ENCODE measurements at regions not wholly inside any gene's neighbourhood (a gene's known extent, or its start where the extent isn't known, plus 50 kb on each side); places are given as distances from the start of the nearest gene placed in this dataset.

DNA sequence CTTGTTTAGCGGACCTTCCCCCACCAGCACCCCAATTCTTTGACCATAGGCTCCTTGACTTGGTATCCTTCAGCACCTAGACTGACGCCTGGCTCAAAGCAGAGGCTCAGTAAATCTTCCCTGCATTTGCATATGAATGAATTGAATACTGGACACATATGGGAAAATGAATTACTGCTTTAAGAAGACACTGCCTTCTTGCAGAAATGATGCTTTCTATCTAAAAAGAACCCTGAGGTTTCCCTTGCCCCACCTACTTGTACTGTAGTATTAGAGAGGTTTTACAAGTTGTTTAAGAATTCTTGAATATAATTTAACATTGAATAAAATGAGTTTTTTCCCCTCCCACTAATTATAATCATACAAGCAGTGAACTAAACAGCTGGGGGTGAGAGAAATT, 190.7 kb downstream of the SAMD5 start:
- Histone ChIP-seq H3K27ac (no peak overlapping the region), H3K9me3 (no peaks in the 10 kb centered on the region), H3K27me3 (no peaks in the 10 kb centered on the region), H3K4me3 (no peak overlapping the region), H3K4me1 (no peaks in the 10 kb centered on the region), H3K36me3 (no peaks in the 10 kb centered on the region)
- TF ChIP-seq, protein P1, sequence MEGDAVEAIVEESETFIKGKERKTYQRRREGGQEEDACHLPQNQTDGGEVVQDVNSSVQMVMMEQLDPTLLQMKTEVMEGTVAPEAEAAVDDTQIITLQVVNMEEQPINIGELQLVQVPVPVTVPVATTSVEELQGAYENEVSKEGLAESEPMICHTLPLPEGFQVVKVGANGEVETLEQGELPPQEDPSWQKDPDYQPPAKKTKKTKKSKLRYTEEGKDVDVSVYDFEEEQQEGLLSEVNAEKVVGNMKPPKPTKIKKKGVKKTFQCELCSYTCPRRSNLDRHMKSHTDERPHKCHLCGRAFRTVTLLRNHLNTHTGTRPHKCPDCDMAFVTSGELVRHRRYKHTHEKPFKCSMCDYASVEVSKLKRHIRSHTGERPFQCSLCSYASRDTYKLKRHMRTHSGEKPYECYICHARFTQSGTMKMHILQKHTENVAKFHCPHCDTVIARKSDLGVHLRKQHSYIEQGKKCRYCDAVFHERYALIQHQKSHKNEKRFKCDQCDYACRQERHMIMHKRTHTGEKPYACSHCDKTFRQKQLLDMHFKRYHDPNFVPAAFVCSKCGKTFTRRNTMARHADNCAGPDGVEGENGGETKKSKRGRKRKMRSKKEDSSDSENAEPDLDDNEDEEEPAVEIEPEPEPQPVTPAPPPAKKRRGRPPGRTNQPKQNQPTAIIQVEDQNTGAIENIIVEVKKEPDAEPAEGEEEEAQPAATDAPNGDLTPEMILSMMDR (IDR thresholded peaks at IDR 0.05): no peak
- no peak for DNase-seq (ENCODE audit: low spot score in 2 of 2)
- intact Hi-C loops (cut with DNase I): no loop called here

DNA sequence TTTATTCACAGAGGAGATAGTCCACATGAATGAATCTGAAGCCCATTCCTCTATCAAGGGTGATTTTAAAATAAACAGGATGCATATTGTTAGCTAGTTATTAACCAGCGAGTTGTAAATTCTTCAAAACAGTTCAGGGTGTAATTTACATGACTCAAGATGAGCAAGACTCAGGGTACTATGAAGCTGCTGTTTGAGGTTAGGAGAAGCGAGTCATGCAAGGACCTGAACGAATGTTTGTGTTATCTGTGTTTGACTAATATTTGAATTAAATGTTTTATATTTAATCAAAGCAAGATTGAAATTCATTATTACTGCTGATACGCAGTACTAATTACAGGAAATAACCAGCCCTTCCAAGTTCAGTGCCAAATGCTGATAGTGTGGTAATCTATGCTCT, 191.1 kb downstream of the SAMD5 start:
- DNase-seq (ENCODE audit: low spot score in 2 of 2): no peak
- H3K4me1 ChIP-seq: no peaks in the 10 kb centered on the region
- TF ChIP-seq, protein P1 (IDR thresholded peaks at IDR 0.05): no peak
- H3K27me3 ChIP-seq: no peaks in the 10 kb centered on the region
- H3K27ac ChIP-seq: no peak overlapping the region
- H3K36me3 ChIP-seq: no peaks in the 10 kb centered on the region
- intact Hi-C loops (cut with DNase I): no loop called here
- no peak overlapping the region for H3K4me3 ChIP-seq
- no peaks in the 10 kb centered on the region for H3K9me3 ChIP-seq

DNA sequence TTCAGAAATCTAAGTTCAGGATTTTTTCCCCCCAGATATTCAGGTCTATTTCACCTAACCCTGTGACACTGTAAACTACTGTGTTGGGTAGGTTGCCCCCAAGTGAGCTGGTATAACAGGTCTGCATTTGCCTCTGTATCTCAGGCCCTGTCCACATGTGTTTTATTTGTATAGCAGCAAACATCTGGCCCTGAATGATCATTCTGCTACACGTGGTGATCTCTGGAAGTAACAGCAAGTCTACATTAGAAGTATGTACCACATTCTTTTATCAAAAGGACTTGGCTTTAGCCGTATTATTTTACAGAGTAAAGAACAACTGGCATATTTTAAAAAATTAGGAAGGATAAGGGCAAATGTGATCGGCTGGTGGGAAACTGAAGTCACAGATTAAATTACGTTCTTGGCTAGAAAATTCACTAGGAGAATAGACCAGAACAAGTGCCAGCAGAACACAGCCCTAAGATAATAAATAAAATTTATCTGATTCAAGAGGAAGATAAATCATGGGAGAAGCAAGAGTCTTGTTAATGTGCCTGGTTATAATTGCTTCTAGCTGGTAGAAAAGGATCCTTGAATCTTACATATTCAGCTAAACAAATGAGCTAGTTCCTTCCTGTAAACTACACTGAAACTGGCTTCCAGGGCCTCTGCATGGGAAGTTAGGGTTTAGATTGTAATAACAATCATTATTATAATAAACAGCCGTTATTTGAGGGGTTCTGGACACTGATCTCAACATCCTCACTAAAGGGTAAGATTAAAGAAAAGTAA, 192.1 kb downstream of the SAMD5 start:
- no peaks in the 10 kb centered on the region for H3K36me3 ChIP-seq
- intact Hi-C loops (cut with DNase I): no loop called here
- H3K9me3 ChIP-seq: no peaks in the 10 kb centered on the region
- no peak overlapping the region for H3K4me3 ChIP-seq
- no peaks in the 10 kb centered on the region for H3K4me1 ChIP-seq
- H3K27me3 ChIP-seq: no peaks in the 10 kb centered on the region
- H3K27ac ChIP-seq: no peak overlapping the region
- DNase-seq (ENCODE audit: low spot score in 2 of 2): no peak
- TF ChIP-seq, protein P1 (IDR thresholded peaks at IDR 0.05): no peak

DNA sequence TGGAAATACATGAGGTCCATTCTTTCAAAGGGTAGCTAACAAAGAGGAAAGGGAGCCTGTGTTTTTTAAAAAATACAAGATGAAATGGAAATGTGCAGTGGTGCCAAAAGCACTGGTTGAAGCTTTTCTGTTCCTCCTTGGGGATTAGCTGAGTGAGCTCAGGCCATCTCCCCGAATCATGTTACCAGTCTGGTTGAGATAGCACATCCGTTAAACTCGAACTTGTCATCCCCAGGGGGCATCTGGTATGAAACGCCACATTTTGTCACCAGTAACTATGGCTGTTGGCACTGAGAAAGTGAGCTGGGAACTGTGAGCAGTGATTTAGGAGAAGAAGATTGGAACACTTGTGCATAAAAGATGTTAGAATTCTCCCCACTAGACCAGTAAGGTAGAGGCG, 196.2 kb downstream of the SAMD5 start:
- intact Hi-C loops (cut with DNase I): no loop called here
- Histone ChIP-seq H3K9me3 (no peaks in the 10 kb centered on the region), H3K4me3 (no peak overlapping the region), H3K27me3 (no peaks in the 10 kb centered on the region), H3K27ac (no peak overlapping the region), H3K4me1 (no peaks in the 10 kb centered on the region), H3K36me3 (no peaks in the 10 kb centered on the region)
- TF ChIP-seq, protein P1 (IDR thresholded peaks at IDR 0.05): no peak
- DNase-seq (ENCODE audit: low spot score in 2 of 2): no peak

DNA sequence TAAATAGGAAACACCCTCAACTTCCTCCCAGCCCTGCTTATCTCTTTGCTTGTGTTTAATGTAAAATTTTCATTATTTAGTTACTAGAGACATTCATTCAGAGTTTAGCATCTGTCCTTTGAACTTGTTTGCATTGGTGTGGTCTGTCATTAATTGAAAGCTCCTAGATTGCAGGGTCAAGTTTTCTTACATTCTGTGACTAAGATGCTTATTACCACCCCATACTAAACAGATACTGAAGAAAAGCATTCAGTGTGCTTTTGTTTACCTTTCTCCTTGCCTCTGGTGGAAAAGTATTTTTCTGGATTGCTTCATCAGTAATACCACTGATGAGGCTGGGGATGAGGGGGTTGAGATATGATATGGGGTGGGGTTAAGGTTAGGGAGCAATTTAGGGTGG, 199.0 kb downstream of the SAMD5 start:
- no peak overlapping the region for H3K4me3 ChIP-seq
- no peaks in the 10 kb centered on the region for H3K27me3 ChIP-seq
- H3K9me3 ChIP-seq: no peaks in the 10 kb centered on the region
- H3K27ac ChIP-seq: no peak overlapping the region
- TF ChIP-seq, protein P1 (IDR thresholded peaks at IDR 0.05): no peak
- no peaks in the 10 kb centered on the region for H3K4me1 ChIP-seq
- no peaks in the 10 kb centered on the region for H3K36me3 ChIP-seq
- intact Hi-C loops (cut with DNase I): no loop called here
- DNase-seq (ENCODE audit: low spot score in 2 of 2): no peak

DNA sequence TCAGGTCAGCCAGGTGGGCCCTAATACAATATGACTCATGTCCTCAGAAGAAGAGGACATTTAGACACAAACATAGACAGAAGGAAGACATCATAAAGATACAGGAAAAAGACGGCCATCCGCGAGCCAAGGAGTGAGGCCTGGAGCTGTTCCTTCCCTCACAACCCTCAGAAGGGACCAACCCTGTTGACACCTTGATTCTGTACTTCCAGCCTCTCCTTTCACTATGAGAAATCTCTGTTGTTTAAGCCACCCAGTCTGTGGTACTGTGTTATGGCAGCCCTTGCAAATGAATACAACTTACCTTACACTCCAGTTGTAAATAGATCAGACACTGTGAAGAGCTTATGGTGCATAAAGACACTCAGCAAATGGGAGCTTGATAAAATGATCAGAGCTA, 199.7 kb downstream of the SAMD5 start:
- DNase-seq (ENCODE audit: low spot score in 2 of 2): no peak
- no peak overlapping the region for H3K27ac ChIP-seq
- H3K36me3 ChIP-seq: no peaks in the 10 kb centered on the region
- TF ChIP-seq, protein P1 (IDR thresholded peaks at IDR 0.05): no peak
- no peak overlapping the region for H3K4me3 ChIP-seq
- H3K4me1 ChIP-seq: no peaks in the 10 kb centered on the region
- H3K27me3 ChIP-seq: no peaks in the 10 kb centered on the region
- intact Hi-C loops (cut with DNase I): no loop called here
- no peaks in the 10 kb centered on the region for H3K9me3 ChIP-seq

Data from ascending aorta (tissue), 2 donors.